ENCODE measurements at regions not wholly inside any gene's neighbourhood (a gene's known extent, or its start where the extent isn't known, plus 50 kb on each side); places are given as distances from the start of the nearest gene placed in this dataset.

GRCh38 chr11:104465321-104465720 lies 301.4 kb upstream of the PDGFD start:
- no peak for ATAC-seq
- CTCF ChIA-PET = no interaction called here

GRCh38 chr11:104464691-104465090 lies 300.7 kb upstream of the PDGFD start:
- ATAC-seq (no peak), DNase-seq (no peak)
- intact Hi-C loops (cut with micrococcal nuclease) = no loop called here
- H3K4me1 ChIP-seq (ENCODE audit: insufficient read depth, low read length) = no peaks in the 10 kb centered on the region
- no peak overlapping the region for H3K9ac ChIP-seq (ENCODE audit: low read length)
- ChIA-PET CTCF (no interaction called here), POLR2A (ENCODE audit: unreplicated experiment) (interaction anchor here (0.6 kb wide), 1 partner anchor 18 kb away, joined by 3 read pairs; no protein-coding TSS in a partner anchor)
- no peaks in the 10 kb centered on the region for H3K9me2 ChIP-seq (replicated peaks; ENCODE audit: low read length)
- no peaks in the 10 kb centered on the region for H3K27me3 ChIP-seq (ENCODE audit: low read length)
- H2AFZ ChIP-seq (ENCODE audit: low read length) = no peak overlapping the region
- no peaks in the 10 kb centered on the region for H4K20me1 ChIP-seq (ENCODE audit: low read length)
- no peaks in the 10 kb centered on the region for H3K9me3 ChIP-seq (ENCODE audit: low read length)
- TF ChIP-seq CTCF (conservative IDR thresholded peaks at IDR 0.05; ENCODE audit: low read depth, low read length) = no peak
- no peak for TF ChIP-seq EZH2phosphoT487 (IDR thresholded peaks at IDR 0.05; ENCODE audit: borderline replicate concordance, low read length)
- H3K27ac ChIP-seq (ENCODE audit: low read length) = no peak overlapping the region
- no peaks in the 10 kb centered on the region for H3K79me2 ChIP-seq (ENCODE audit: low read length)
- no peaks in the 10 kb centered on the region for H3K36me3 ChIP-seq (ENCODE audit: low read depth, low read length)
- no peak overlapping the region for H3K4me2 ChIP-seq (ENCODE audit: low read length)
- BruUV-seq (replicated peaks) = no TSS peak
- H3K4me3 ChIP-seq (ENCODE audit: low read length) = no peak overlapping the region
- H3F3A ChIP-seq (ENCODE audit: low read length, unreplicated experiment) = no peaks in the 10 kb centered on the region

More at GRCh38 chr11:104465321-104465720, 301.4 kb upstream of the PDGFD start:
- Histone ChIP-seq H3K9me2 (replicated peaks; ENCODE audit: low read length) (no peaks in the 10 kb centered on the region), H3K9ac (ENCODE audit: low read length) (no peak overlapping the region), H3K9me3 (ENCODE audit: low read length) (no peaks in the 10 kb centered on the region), H3K27ac (ENCODE audit: low read length) (no peak overlapping the region), H2AFZ (ENCODE audit: low read length) (0 out of 2 replicates have a peak overlapping the region, but pooled peaks have one; percentile 14), H3K4me3 (ENCODE audit: low read length) (no peak overlapping the region), H4K20me1 (ENCODE audit: low read length) (no peaks in the 10 kb centered on the region), H3K4me2 (ENCODE audit: low read length) (no peak overlapping the region), H3K27me3 (ENCODE audit: low read length) (no peaks in the 10 kb centered on the region), H3F3A (ENCODE audit: low read length, unreplicated experiment) (no peaks in the 10 kb centered on the region), H3K36me3 (ENCODE audit: low read depth, low read length) (no peaks in the 10 kb centered on the region), H3K79me2 (ENCODE audit: low read length) (no peaks in the 10 kb centered on the region), H3K4me1 (ENCODE audit: insufficient read depth, low read length) (no peaks in the 10 kb centered on the region)
- POLR2A ChIA-PET (ENCODE audit: unreplicated experiment) = no interaction called here
- intact Hi-C loops (cut with micrococcal nuclease) = no loop called here
- no TSS peak for BruUV-seq (replicated peaks)
- no peak for DNase-seq
- TF ChIP-seq EZH2 (IDR thresholded peaks at IDR 0.05; ENCODE audit: low read length, unreplicated experiment) = no peak

GRCh38 chr11:104462341-104462740 lies 298.4 kb upstream of the PDGFD start:
- Histone ChIP-seq H3K4me1 (ENCODE audit: insufficient read depth, low read length) (no peaks in the 10 kb centered on the region), H3K9me2 (replicated peaks; ENCODE audit: low read length) (no peaks in the 10 kb centered on the region), H3K9me3 (ENCODE audit: low read length) (no peaks in the 10 kb centered on the region), H3F3A (ENCODE audit: low read length, unreplicated experiment) (no peaks in the 10 kb centered on the region), H3K4me2 (ENCODE audit: low read length) (no peak overlapping the region), H3K36me3 (ENCODE audit: low read depth, low read length) (no peaks in the 10 kb centered on the region), H3K27ac (ENCODE audit: low read length) (no peak overlapping the region), H4K20me1 (ENCODE audit: low read length) (no peaks in the 10 kb centered on the region), H3K27me3 (ENCODE audit: low read length) (no peaks in the 10 kb centered on the region), H3K4me3 (ENCODE audit: low read length) (no peak overlapping the region), H3K79me2 (ENCODE audit: low read length) (no peaks in the 10 kb centered on the region), H3K9ac (ENCODE audit: low read length) (no peak overlapping the region), H2AFZ (ENCODE audit: low read length) (no peak overlapping the region)
- BruUV-seq (replicated peaks) = no TSS peak
- ATAC-seq = no peak
- ChIA-PET CTCF (no interaction called here), POLR2A (ENCODE audit: unreplicated experiment) (no interaction called here)
- peak; percentile 12 for DNase-seq
- intact Hi-C loops (cut with micrococcal nuclease) = no loop called here
- no peak for TF ChIP-seq EZH2 (IDR thresholded peaks at IDR 0.05; ENCODE audit: low read length, unreplicated experiment)
- no peak for TF ChIP-seq CTCF (conservative IDR thresholded peaks at IDR 0.05; ENCODE audit: low read depth, low read length)
- no peak for TF ChIP-seq EZH2phosphoT487 (IDR thresholded peaks at IDR 0.05; ENCODE audit: borderline replicate concordance, low read length)

Measured in PC-3 (cell line).